Loucy (cell line): ENCODE measurements at regions not wholly inside any gene's neighbourhood (a gene's known extent, or its start where the extent isn't known, plus 50 kb on each side); places are given as distances from the start of the nearest gene placed in this dataset.

Experiments used
- EZH2phosphoT487 ChIP-seq: fragments of 200-600 bp; IDR thresholded peaks from 2 replicates; pipeline ENCODE4 v1.6.1; 2018; ENCODE audit warnings: antibody characterized with exemption, mild to moderate bottlenecking, moderate library complexity, borderline replicate concordance
- TF ChIP-seq, protein P1 (sequence below): fragments of 200-600 bp; sonication (generic); conservative IDR thresholded peaks from 2 replicates; pipeline ENCODE4 v1.5.1; 2014; ENCODE audit warnings: mild to moderate bottlenecking, antibody characterized with exemption, low read length

DNA sequence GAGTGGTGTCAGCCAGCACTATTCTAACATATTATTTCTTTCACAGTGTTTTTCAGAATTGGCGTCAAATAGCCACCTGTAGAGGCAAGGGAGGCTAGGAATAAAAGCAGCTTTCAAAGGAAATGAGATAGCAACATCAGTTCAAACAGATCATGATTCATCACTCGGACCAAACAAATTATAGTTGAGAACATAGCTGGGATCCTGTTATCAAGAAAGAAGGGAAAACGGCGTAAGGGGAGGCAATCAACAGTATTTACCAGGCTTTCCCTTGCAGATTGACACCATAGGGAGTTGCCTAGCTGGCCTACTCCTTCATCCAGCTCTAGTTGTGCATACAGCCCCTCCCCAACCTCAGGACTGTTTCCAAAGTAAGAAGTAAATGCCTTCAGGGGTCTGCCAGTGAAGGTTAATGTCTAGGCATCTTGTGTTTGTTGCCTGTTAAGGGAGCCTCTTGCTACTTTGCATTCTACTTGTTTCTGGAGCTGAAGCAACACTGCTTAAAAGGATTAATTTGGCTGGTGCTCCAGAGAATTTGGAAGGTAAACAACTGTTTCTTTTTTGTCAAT lies 286.5 kb downstream of the NSUN3 start:
- TF ChIP-seq, protein P1, sequence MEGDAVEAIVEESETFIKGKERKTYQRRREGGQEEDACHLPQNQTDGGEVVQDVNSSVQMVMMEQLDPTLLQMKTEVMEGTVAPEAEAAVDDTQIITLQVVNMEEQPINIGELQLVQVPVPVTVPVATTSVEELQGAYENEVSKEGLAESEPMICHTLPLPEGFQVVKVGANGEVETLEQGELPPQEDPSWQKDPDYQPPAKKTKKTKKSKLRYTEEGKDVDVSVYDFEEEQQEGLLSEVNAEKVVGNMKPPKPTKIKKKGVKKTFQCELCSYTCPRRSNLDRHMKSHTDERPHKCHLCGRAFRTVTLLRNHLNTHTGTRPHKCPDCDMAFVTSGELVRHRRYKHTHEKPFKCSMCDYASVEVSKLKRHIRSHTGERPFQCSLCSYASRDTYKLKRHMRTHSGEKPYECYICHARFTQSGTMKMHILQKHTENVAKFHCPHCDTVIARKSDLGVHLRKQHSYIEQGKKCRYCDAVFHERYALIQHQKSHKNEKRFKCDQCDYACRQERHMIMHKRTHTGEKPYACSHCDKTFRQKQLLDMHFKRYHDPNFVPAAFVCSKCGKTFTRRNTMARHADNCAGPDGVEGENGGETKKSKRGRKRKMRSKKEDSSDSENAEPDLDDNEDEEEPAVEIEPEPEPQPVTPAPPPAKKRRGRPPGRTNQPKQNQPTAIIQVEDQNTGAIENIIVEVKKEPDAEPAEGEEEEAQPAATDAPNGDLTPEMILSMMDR = no peak
- no peak for TF ChIP-seq EZH2phosphoT487
